H1 (cell line): ENCODE measurements at regions not wholly inside any gene's neighbourhood (a gene's known extent, or its start where the extent isn't known, plus 50 kb on each side); places are given as distances from the start of the nearest gene placed in this dataset.

Experiments used
- CTCF ChIA-PET: fragments of 300-600 bp; sonication (Branson Sonifier 250); formaldehyde crosslinking; loops from one replicate; lab custom pipeline; 2021; ENCODE audit not compliant: partially characterized antibody; lab: Charles Lee
- POLR2A ChIA-PET: fragments of 300-600 bp; sonication (Branson Sonifier 250); formaldehyde crosslinking; loops from one replicate; lab custom pipeline; 2021; ENCODE audit warnings: inconsistent platforms; ENCODE audit not compliant: partially characterized antibody; lab: Charles Lee
- DNase-seq, 2 experiments: peaks; one replicate each; pipeline versions ENCODE4 v3.0.0 to v3.0.0-alpha.2; 2010 to 2022; ENCODE audit warnings: low spot score in 2 of 2, low read depth in 1 of 2, mixed read lengths in 1 of 2
- FAIRE-seq: peaks from 2 replicates; lab custom pipeline; 2011; peaks lifted over from hg19 to GRCh38; lab: Jason Lieb, UNC
- H2AFZ ChIP-seq: 2 replicates; pipeline ENCODE4 v1.8.1; 2012; ENCODE audit warnings: low read length, inconsistent platforms
- H2AK5ac ChIP-seq: 2 replicates; pipeline ENCODE4 v1.6.1; 2013; ENCODE audit warnings: low read depth, low read length
- H2BK120ac ChIP-seq: replicated peaks from 2 replicates; pipeline ENCODE3; 2013; ENCODE audit warnings: low read depth, low read length, inconsistent platforms
- H2BK12ac ChIP-seq: 2 replicates; pipeline ENCODE4 v1.6.1; 2013; ENCODE audit warnings: low read depth, low read length
- H2BK15ac ChIP-seq: 2 replicates; pipeline ENCODE4 v1.6.1; 2013; ENCODE audit warnings: low read length
- H2BK20ac ChIP-seq: 2 replicates; pipeline ENCODE4 v1.6.1; 2013; ENCODE audit warnings: low read length
- H2BK5ac ChIP-seq: 2 replicates; pipeline ENCODE4 v1.6.1; 2013; ENCODE audit warnings: low read depth, low read length
- H3K14ac ChIP-seq: 2 replicates; pipeline ENCODE4 v1.6.1; 2013; ENCODE audit warnings: inconsistent platforms; ENCODE audit not compliant: insufficient read length
- H3K18ac ChIP-seq: 2 replicates; pipeline ENCODE4 v1.6.1; 2013; ENCODE audit warnings: low read length; ENCODE audit errors: extremely low read depth
- H3K23ac ChIP-seq: 2 replicates; pipeline ENCODE4 v1.6.1; 2013; ENCODE audit warnings: inconsistent platforms; ENCODE audit not compliant: insufficient read length
- H3K23me2 ChIP-seq: 2 replicates; pipeline ENCODE4 v1.6.1; 2013; ENCODE audit warnings: low read depth, low read length
- H3K27ac ChIP-seq: 2 replicates; pipeline ENCODE4 v1.6.1; 2011; ENCODE audit warnings: low read depth, low read length, inconsistent platforms
- H3K27me3 ChIP-seq, 4 experiments: replicated peaks in 1 of 4; 1 replicate in 1 of 4; 2 replicates in 3 of 4; pipeline versions ENCODE4 v1.6.1 to v1.8.1; 2011 to 2013; ENCODE audit warnings: low read length in 3 of 4, mild to moderate bottlenecking in 3 of 4, inconsistent platforms in 2 of 4, mixed read lengths in 2 of 4, moderate library complexity in 1 of 4; ENCODE audit not compliant: control insufficient read depth in 3 of 4, insufficient read depth in 3 of 4; ENCODE audit errors: extremely low read depth in 1 of 4
- H3K36me3 ChIP-seq, 4 experiments: 2 replicates each; pipeline versions ENCODE4 v1.6.1 to v1.8.1; 2011 to 2013; ENCODE audit warnings: mild to moderate bottlenecking in 4 of 4, low read length in 3 of 4, moderate library complexity in 2 of 4, control low read depth in 1 of 4, inconsistent platforms in 1 of 4; ENCODE audit not compliant: insufficient read depth in 4 of 4, control insufficient read depth in 2 of 4
- H3K4ac ChIP-seq: replicated peaks from 2 replicates; pipeline ENCODE3; 2013; ENCODE audit warnings: low read length, low read depth, mixed read lengths, inconsistent platforms; ENCODE audit not compliant: insufficient read length
- H3K4me1 ChIP-seq, 4 experiments: replicated peaks in 1 of 4; 1 replicate in 1 of 4; 2 replicates in 3 of 4; pipeline versions ENCODE4 v1.6.1 to v1.8.1; 2011 to 2013; ENCODE audit warnings: low read length in 3 of 4, inconsistent platforms in 2 of 4, mixed read lengths in 1 of 4; ENCODE audit not compliant: insufficient read depth in 4 of 4, control insufficient read depth in 3 of 4
- H3K4me2 ChIP-seq, 2 experiments: 2 replicates each; pipeline versions ENCODE4 v1.6.1 to v1.8.1; 2011 to 2013; ENCODE audit warnings: low read depth in 2 of 2, low read length in 2 of 2, control low read depth in 1 of 2, inconsistent platforms in 1 of 2, mild to moderate bottlenecking in 1 of 2; ENCODE audit not compliant: insufficient read depth in 1 of 2
- H3K4me3 ChIP-seq, 4 experiments: fragments of 200-600, 300-600 bp in 1 of 4; sonication (generic), shearing (Covaris generic), sonication (Bioruptor Twin) in 1 of 4; 2 replicates each; pipeline versions ENCODE4 v1.5.1 to v1.8.1; 2011 to 2016; ENCODE audit warnings: low read length in 4 of 4, low read depth in 3 of 4, control low read depth in 2 of 4, inconsistent platforms in 2 of 4, mild to moderate bottlenecking in 2 of 4, mixed read lengths in 1 of 4, moderate library complexity in 1 of 4; ENCODE audit not compliant: insufficient read depth in 2 of 4; ENCODE audit errors: extremely low read depth in 1 of 4
- H3K56ac ChIP-seq: replicated peaks from 2 replicates; pipeline ENCODE3; 2013; ENCODE audit warnings: low read depth, mild to moderate bottlenecking, mixed read lengths, low read length, inconsistent platforms; ENCODE audit not compliant: insufficient read length
- H3K79me1 ChIP-seq: 2 replicates; pipeline ENCODE4 v1.6.1; 2013; ENCODE audit warnings: low read depth, low read length, control low read depth
- H3K79me2 ChIP-seq, 2 experiments: 2 replicates each; pipeline versions ENCODE4 v1.6.1 to v1.8.1; 2012 to 2013; ENCODE audit warnings: low read length in 2 of 2, mild to moderate bottlenecking in 2 of 2, inconsistent platforms in 1 of 2; ENCODE audit not compliant: insufficient read depth in 2 of 2, control insufficient read depth in 1 of 2
- H3K9ac ChIP-seq, 4 experiments: replicated peaks in 1 of 4; 1 replicate in 1 of 4; 2 replicates in 3 of 4; pipeline versions ENCODE4 v1.6.1 to v1.8.1; 2011 to 2013; ENCODE audit warnings: low read depth in 3 of 4, low read length in 3 of 4, control low read depth in 2 of 4, mild to moderate bottlenecking in 2 of 4, moderate library complexity in 2 of 4, inconsistent platforms in 1 of 4; ENCODE audit errors: extremely low read depth in 1 of 4
- H3K9me3 ChIP-seq, 2 experiments: 2 replicates each; pipeline versions ENCODE4 v1.6.1 to v1.8.1; 2012 to 2013; ENCODE audit warnings: mild to moderate bottlenecking in 2 of 2, moderate library complexity in 2 of 2, control low read depth in 1 of 2, inconsistent platforms in 1 of 2, low read depth in 1 of 2, low read length in 1 of 2, mixed read lengths in 1 of 2; ENCODE audit not compliant: insufficient read depth in 2 of 2
- H4K20me1 ChIP-seq, 2 experiments: replicated peaks in 1 of 2; 2 replicates each; pipeline versions ENCODE3 to v1.8.1; 2011 to 2013; ENCODE audit warnings: inconsistent platforms in 2 of 2, low read length in 2 of 2, mild to moderate bottlenecking in 1 of 2; ENCODE audit not compliant: insufficient read depth in 2 of 2, control insufficient read depth in 1 of 2
- H4K5ac ChIP-seq: 2 replicates; pipeline ENCODE4 v1.6.1; 2013; ENCODE audit warnings: low read length, low read depth, mixed read lengths, inconsistent platforms; ENCODE audit not compliant: insufficient read length
- H4K8ac ChIP-seq: 2 replicates; pipeline ENCODE4 v1.8.0; 2013; ENCODE audit warnings: mild to moderate bottlenecking, moderate library complexity, low read length, inconsistent platforms; ENCODE audit not compliant: insufficient read depth; ENCODE audit errors: extremely low read depth
- H4K91ac ChIP-seq: replicated peaks from 2 replicates; pipeline ENCODE3; 2013; ENCODE audit warnings: low read length, mixed read lengths, inconsistent platforms; ENCODE audit not compliant: insufficient read length
- ZNF274 ChIP-seq: IDR thresholded peaks from 2 replicates; pipeline ENCODE4 v1.7.0; 2012; ENCODE audit warnings: low read length, borderline replicate concordance; ENCODE audit errors: extremely low read depth

GRCh38 chr5:106488407-106488806 lies 1182.3 kb downstream of the EFNA5 start:
- Histone ChIP-seq H3K23ac (no peak overlapping the region), H3K27me3 (no peaks in the 10 kb centered on the region), H2AK5ac (no peak overlapping the region), H3K14ac (no peak overlapping the region), H2AFZ (no peak overlapping the region), H3K4ac (no peak overlapping the region), H3K4me3 (no peak overlapping the region), H3K23me2 (no peaks in the 10 kb centered on the region), H3K9ac (no peak overlapping the region), H3K56ac (no peak overlapping the region), H2BK120ac (no peak overlapping the region), H3K36me3 (no peaks in the 10 kb centered on the region), H2BK12ac (no peak overlapping the region), H4K20me1 (no peaks in the 10 kb centered on the region), H3K18ac (no peak overlapping the region), H4K5ac (no peak overlapping the region), H3K79me2 (no peaks in the 10 kb centered on the region)
- CTCF ChIA-PET = interaction anchor here (0.6 kb wide), 1 partner anchor 65 kb away, joined by 4 read pairs; no protein-coding TSS in a partner anchor
- FAIRE-seq = no peak
- TF ChIP-seq ZNF274 = no peak
- TF ChIP-seq, all 59 proteins: peak for 0
- Histone ChIP-seq H3K4me2 (no peak overlapping the region), H4K8ac (no peak overlapping the region), H3K27ac (no peak overlapping the region), H4K91ac (no peak overlapping the region), H2BK15ac (no peak overlapping the region), H3K9me3 (no peaks in the 10 kb centered on the region), H3K79me1 (no peaks in the 10 kb centered on the region), H3K4me1 (no peaks in the 10 kb centered on the region), H2BK5ac (no peak overlapping the region), H2BK20ac (no peak overlapping the region)
- DNase-seq = no peak
- POLR2A ChIA-PET = no interaction called here
